Progenitor cell of endocrine pancreas (in vitro differentiated cells): ENCODE measurements at regions not wholly inside any gene's neighbourhood (a gene's known extent, or its start where the extent isn't known, plus 50 kb on each side); places are given as distances from the start of the nearest gene placed in this dataset.

ENCODE experiments used
- DNase-seq: peaks from one replicate; pipeline ENCODE4 v3.0.0; 2021; ENCODE audit warnings: low spot score; ENCODE audit not compliant: unreplicated experiment
- H3K27ac Mint-ChIP-seq: 2 replicates; pipeline ENCODE4 v1.8.0; 2021; ENCODE audit warnings: mild to moderate bottlenecking, moderate library complexity, mixed read lengths
- H3K27me3 Mint-ChIP-seq: 2 replicates; pipeline ENCODE4 v1.8.0; 2021; ENCODE audit warnings: mixed read lengths
- H3K36me3 Mint-ChIP-seq: 2 replicates; pipeline ENCODE4 v1.8.0; 2022; ENCODE audit warnings: mixed read lengths; ENCODE audit not compliant: insufficient read depth
- H3K4me1 Mint-ChIP-seq: 2 replicates; pipeline ENCODE4 v1.8.0; 2021; ENCODE audit warnings: low read depth, mixed read lengths
- H3K4me3 Mint-ChIP-seq: 2 replicates; pipeline ENCODE4 v1.8.0; 2021; ENCODE audit warnings: low read depth, mild to moderate bottlenecking, moderate library complexity, mixed read lengths
- H3K9me3 Mint-ChIP-seq: 2 replicates; pipeline ENCODE4 v1.8.0; 2021; ENCODE audit warnings: low read depth, mixed read lengths
- CTCF ChIP-seq: fragments of 200-600 bp; sonication (generic); IDR thresholded peaks from one replicate; pipeline ENCODE4 v1.5.0; 2021; ENCODE audit warnings: antibody characterized with exemption, mild to moderate bottlenecking; ENCODE audit not compliant: unreplicated experiment

GRCh38 chr14:38959021-38959420 is 144.0 kb downstream of the SEC23A start:
- Mint-ChIP-seq H3K27me3 (no peaks in the 10 kb centered on the region), H3K36me3 (no peaks in the 10 kb centered on the region), H3K4me1 (peaks cover 4% of the 10 kb centered on the region), H3K9me3 (no peaks in the 10 kb centered on the region), H3K4me3 (no peak overlapping the region), H3K27ac (no peak overlapping the region)
- TF ChIP-seq CTCF, result no peak
- DNase-seq, result no peak

- Mint-ChIP-seq H3K4me1 (peaks cover 4% of the 10 kb centered on the region), H3K36me3 (no peaks in the 10 kb centered on the region), H3K9me3 (no peaks in the 10 kb centered on the region), H3K4me3 (no peak overlapping the region), H3K27me3 (no peaks in the 10 kb centered on the region), H3K27ac (no peak overlapping the region)
- no peak for TF ChIP-seq CTCF
- no peak for DNase-seq
These were observed 144.4 kb downstream of the SEC23A start for GRCh38 chr14:38958589-38958988.

GRCh38 chr14:38951451-38951850 is 151.6 kb downstream of the SEC23A start:
- Mint-ChIP-seq H3K4me1 (peaks cover 4% of the 10 kb centered on the region), H3K4me3 (no peak overlapping the region), H3K27me3 (no peaks in the 10 kb centered on the region), H3K9me3 (no peaks in the 10 kb centered on the region), H3K27ac (no peak overlapping the region), H3K36me3 (no peaks in the 10 kb centered on the region)
- no peak for DNase-seq
- no peak for TF ChIP-seq CTCF

DNA sequence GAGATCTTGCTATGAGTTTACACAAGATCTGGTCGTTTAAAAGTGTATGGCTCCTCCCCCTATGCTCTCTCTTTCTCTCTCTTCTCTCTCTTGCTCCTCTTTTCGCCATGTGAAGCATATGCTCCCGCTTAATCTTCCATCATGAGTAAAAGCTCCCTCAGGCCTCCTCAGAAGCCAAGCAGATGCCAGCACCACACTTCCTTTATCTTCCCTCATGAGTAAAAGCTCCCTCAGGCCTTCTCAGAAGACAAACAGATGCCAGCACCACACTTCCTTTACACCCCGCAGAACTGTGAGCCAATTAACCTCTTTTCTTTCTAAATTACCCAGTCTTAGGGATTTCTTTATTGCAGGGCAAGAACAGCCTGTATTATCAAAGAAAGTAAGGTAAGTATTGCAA is 152.4 kb downstream of the SEC23A start:
- Mint-ChIP-seq H3K27ac (no peak overlapping the region), H3K4me1 (peaks cover 4% of the 10 kb centered on the region), H3K4me3 (no peak overlapping the region), H3K9me3 (no peaks in the 10 kb centered on the region), H3K27me3 (no peaks in the 10 kb centered on the region), H3K36me3 (no peaks in the 10 kb centered on the region)
- DNase-seq, result no peak
- no peak for TF ChIP-seq CTCF

DNA sequence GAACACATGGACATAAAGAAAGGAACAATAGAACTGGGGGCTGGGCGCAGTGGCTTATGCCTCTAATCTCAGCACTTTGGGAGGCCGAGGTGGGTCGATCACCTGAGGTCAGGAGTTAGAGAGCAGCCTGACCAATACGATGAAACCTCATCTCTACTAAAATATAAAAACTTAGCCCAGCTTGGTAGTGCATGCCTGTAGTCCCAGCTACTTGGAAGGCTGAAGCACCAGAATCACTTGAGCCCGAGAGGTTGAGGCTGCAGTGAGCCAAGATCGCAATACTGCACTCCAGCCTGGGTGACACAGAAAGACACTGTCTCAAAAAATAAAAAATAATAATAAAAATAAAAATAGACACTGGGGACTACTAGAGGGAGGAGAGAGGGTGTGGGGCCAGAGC is 154.5 kb downstream of the SEC23A start:
- no peak overlapping the region for H3K27ac Mint-ChIP-seq
- TF ChIP-seq CTCF, result no peak
- no peak for DNase-seq
- H3K27me3 Mint-ChIP-seq, result no peaks in the 10 kb centered on the region
- H3K4me1 Mint-ChIP-seq, result peaks cover 3% of the 10 kb centered on the region
- H3K9me3 Mint-ChIP-seq, result no peaks in the 10 kb centered on the region
- no peak overlapping the region for H3K4me3 Mint-ChIP-seq
- no peaks in the 10 kb centered on the region for H3K36me3 Mint-ChIP-seq

DNA sequence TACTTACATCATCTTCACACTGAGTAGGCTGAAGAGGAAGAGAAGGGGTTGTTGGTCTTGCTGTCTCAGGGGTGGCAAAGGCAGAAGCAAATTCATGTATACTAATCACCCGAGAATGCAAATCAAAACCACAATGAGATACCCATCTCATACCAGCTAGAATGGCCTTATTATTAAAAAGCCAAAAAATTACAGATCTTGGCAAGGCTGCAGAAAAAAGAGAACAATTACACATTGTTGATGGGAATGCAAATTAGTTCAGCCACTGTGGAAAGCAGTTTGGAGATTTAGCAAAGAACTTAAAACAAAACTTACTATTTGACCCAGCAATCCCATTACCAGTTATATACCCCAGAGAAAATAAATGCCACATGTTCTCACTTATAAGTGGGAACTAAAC is 154.9 kb downstream of the SEC23A start:
- no peak for DNase-seq
- no peak overlapping the region for H3K27ac Mint-ChIP-seq
- H3K36me3 Mint-ChIP-seq, result no peaks in the 10 kb centered on the region
- no peaks in the 10 kb centered on the region for H3K9me3 Mint-ChIP-seq
- H3K4me3 Mint-ChIP-seq, result no peak overlapping the region
- no peak for TF ChIP-seq CTCF
- H3K4me1 Mint-ChIP-seq, result peaks cover 3% of the 10 kb centered on the region
- no peaks in the 10 kb centered on the region for H3K27me3 Mint-ChIP-seq
